Kidney (tissue), 13 donors: ENCODE measurements at regions not wholly inside any gene's neighbourhood (a gene's known extent, or its start where the extent isn't known, plus 50 kb on each side); places are given as distances from the start of the nearest gene placed in this dataset.
A peak's percentile ranks its signal among the peaks of the same experiment; 100 is the strongest.

Experiments used
- DNase-seq, 5 donors: peaks; one replicate each; pipeline ENCODE4 v3.0.0-alpha.2; 2013 to 2020
- FAIRE-seq: peaks from 2 replicates; lab custom pipeline; 2012; peaks lifted over from hg19 to GRCh38; lab: Jason Lieb, UNC
- H3K27ac ChIP-seq, 2 donors: one replicate each; pipeline ENCODE4 v1.7.0; 2013; ENCODE audit warnings: low read depth in 2 of 2, low read length in 2 of 2, inconsistent platforms in 1 of 2
- H3K27me3 ChIP-seq: one replicate; pipeline ENCODE4 v1.7.1; 2013; ENCODE audit warnings: low read length, inconsistent platforms; ENCODE audit not compliant: control insufficient read depth, insufficient read depth
- H3K36me3 ChIP-seq, 3 donors: one replicate each; pipeline versions ENCODE4 v1.7.0 to v1.7.1; 2013; ENCODE audit warnings: low read length in 3 of 3, control low read depth in 1 of 3, inconsistent platforms in 1 of 3; ENCODE audit not compliant: insufficient read depth in 3 of 3, control insufficient read depth in 2 of 3
- H3K4me1 ChIP-seq, 3 donors: one replicate each; pipeline versions ENCODE4 v1.7.0 to v1.7.1; 2013; ENCODE audit warnings: low read length in 3 of 3, inconsistent platforms in 1 of 3, low read depth in 1 of 3; ENCODE audit not compliant: control insufficient read depth in 2 of 3, insufficient read depth in 2 of 3
- H3K4me3 ChIP-seq, 3 donors: one replicate each; pipeline versions ENCODE4 v1.7.0 to v1.8.1; 2013; ENCODE audit warnings: low read length in 3 of 3, control low read depth in 1 of 3, inconsistent platforms in 1 of 3
- H3K9ac ChIP-seq, 3 donors: one replicate each; pipeline versions ENCODE4 v1.7.0 to v1.7.1; 2013; ENCODE audit warnings: low read length in 3 of 3, control low read depth in 1 of 3, inconsistent platforms in 1 of 3
- H3K9me3 ChIP-seq, 3 donors: one replicate each; pipeline versions ENCODE4 v1.7.0 to v1.7.1; 2013; ENCODE audit warnings: low read length in 3 of 3, control low read depth in 1 of 3, inconsistent platforms in 1 of 3; ENCODE audit not compliant: control insufficient read depth in 2 of 3, insufficient read depth in 1 of 3
- CTCF ChIP-seq: IDR thresholded peaks from 3 replicates; pipeline ENCODE4 v1.5.1; 2012; ENCODE audit warnings: mild to moderate bottlenecking, moderate library complexity, borderline replicate concordance; ENCODE audit not compliant: insufficient read depth; ENCODE audit errors: extremely low read depth
- intact Hi-C: fragments of 100-400 bp; cut with DNase I; formaldehyde crosslinking; loops from one replicate; pipeline ENCODE4 v1.11.1; 2022
- donor health status: control.
- donor health status: control.
- donor health status: control.
- donor health status: control.
- donor health status: control.
- donor health status: DM: yes; HTN: yes; CAD: no.
- donor health status: Normal renal cell carcinoma (clear cell type).

- peaks cover 0 to 2% (median 0%) of the 10 kb centered on the region in 3 donors for H3K9me3 ChIP-seq
- no peak for TF ChIP-seq CTCF
- H3K27me3 ChIP-seq = no peaks in the 10 kb centered on the region
- FAIRE-seq = no peak
- no peak overlapping the region for H3K9ac ChIP-seq
- no peak overlapping the region for H3K27ac ChIP-seq
- H3K4me1 ChIP-seq = peaks cover 3 to 18% (median 15%) of the 10 kb centered on the region in 3 donors
- DNase-seq = peak in 1 of 5 donors; percentile 51
- intact Hi-C loops = loop anchor here (10.0 kb wide), 1 partner anchor 398 kb away; no protein-coding TSS in a partner anchor
- H3K36me3 ChIP-seq = no peaks in the 10 kb centered on the region
- no peak overlapping the region for H3K4me3 ChIP-seq
Measured at GRCh38 chr9:91036356-91036755, 234.7 kb downstream of the SYK start.

GRCh38 chr9:91036826-91037510 lies 235.3 kb downstream of the SYK start:
- Histone ChIP-seq H3K36me3 (no peaks in the 10 kb centered on the region), H3K27ac (peak overlapping the region; percentile 30 to 80), H3K27me3 (no peaks in the 10 kb centered on the region), H3K4me3 (peak overlapping the region in 2 of 3 donors; percentile 2 to 27), H3K4me1 (peaks cover 3 to 18% (median 15%) of the 10 kb centered on the region in 3 donors), H3K9me3 (peaks cover 0 to 2% (median 0%) of the 10 kb centered on the region in 3 donors), H3K9ac (no peak overlapping the region)
- peak; percentile 79 to 93 (median 87) for DNase-seq
- intact Hi-C loops = loop anchor here (10.0 kb wide), 1 partner anchor 398 kb away; no protein-coding TSS in a partner anchor
- no peak for FAIRE-seq
- TF ChIP-seq CTCF = peak; percentile 45

- intact Hi-C loops = loop anchor here (10.0 kb wide), 1 partner anchor 397 kb away; no protein-coding TSS in a partner anchor
Measured at GRCh38 chr9:91037511-91038482, 236.2 kb downstream of the SYK start.

More at GRCh38 chr9:91037511-91038482, 236.2 kb downstream of the SYK start:
- no peak for FAIRE-seq
- H3K27ac ChIP-seq = peak overlapping the region; percentile 30 to 80
- H3K4me1 ChIP-seq = peaks cover 3 to 18% (median 15%) of the 10 kb centered on the region in 3 donors
- no peak for TF ChIP-seq CTCF
- H3K36me3 ChIP-seq = no peaks in the 10 kb centered on the region
- no peak overlapping the region for H3K9ac ChIP-seq
- H3K27me3 ChIP-seq = no peaks in the 10 kb centered on the region
- H3K9me3 ChIP-seq = peaks cover 0 to 2% (median 0%) of the 10 kb centered on the region in 3 donors
- peak in 4 of 5 donors; percentile 30 to 92 (median 51) for DNase-seq
- peak overlapping the region in 2 of 3 donors; percentile 11 to 27 for H3K4me3 ChIP-seq
